Islet of Langerhans (tissue), 1 donor: ENCODE measurements at regions not wholly inside any gene's neighbourhood (a gene's known extent, or its start where the extent isn't known, plus 50 kb on each side); places are given as distances from the start of the nearest gene placed in this dataset.

ENCODE experiments used
- FAIRE-seq: peaks from one replicate; lab custom pipeline; 2011; peaks lifted over from hg19 to GRCh38; lab: Jason Lieb, UNC

DNA sequence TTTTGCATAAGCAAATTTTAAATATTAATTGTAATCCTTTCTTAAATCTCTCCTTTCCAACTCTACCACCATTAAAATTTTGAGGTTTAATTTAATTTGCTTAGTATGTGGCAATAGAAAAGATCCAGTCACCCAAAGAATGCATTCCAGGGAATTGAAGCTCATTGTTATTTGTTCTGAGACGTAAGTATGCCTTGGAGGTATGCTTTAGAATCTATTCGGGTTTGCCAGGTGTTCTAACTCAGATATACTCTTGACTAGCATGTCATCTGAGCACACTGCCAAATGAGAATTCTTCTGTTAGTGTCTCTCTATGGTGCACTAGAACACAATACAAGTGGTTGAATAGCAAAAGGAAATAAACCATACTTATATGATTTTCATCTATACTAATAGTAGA is 813.6 kb upstream of the ADGRL2 start:
- no peak for FAIRE-seq

DNA sequence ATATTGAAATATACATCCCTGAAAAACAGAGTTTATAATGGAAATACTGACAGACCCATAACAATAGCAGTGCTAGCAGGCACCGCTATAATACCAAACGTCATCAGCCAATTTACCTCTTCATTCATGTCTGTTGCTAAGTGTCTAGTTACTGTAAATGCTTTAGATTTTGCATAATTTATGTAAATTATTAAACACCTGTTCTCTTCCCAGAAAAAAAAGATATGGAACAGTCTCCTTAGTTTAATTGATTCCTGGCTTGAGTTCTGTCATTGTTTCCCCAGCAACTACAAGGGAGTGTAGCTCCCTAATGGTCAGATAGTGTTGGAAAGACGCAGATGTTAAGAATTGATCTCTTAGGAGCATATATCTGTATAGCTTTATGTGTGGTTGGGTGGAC is 817.9 kb upstream of the ADGRL2 start:
- FAIRE-seq: no peak

DNA sequence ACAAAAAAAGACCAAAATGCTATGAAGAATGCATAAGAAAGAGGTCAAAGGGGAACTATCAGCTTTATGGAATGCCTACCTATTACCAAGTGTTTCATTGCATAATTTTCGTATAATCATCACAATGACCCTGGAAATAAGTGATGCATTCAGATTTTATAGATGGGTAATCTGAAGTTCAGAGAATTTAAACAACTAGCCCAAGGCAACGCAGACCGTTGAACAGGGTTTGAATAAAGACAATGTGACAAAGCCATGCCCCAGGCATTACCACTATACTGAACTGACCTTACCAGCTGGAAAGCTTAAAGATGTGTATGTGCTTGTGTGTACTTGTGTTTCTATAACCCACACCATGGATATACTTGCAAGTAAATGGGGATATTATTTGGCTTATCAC is 827.6 kb upstream of the ADGRL2 start:
- FAIRE-seq: no peak

DNA sequence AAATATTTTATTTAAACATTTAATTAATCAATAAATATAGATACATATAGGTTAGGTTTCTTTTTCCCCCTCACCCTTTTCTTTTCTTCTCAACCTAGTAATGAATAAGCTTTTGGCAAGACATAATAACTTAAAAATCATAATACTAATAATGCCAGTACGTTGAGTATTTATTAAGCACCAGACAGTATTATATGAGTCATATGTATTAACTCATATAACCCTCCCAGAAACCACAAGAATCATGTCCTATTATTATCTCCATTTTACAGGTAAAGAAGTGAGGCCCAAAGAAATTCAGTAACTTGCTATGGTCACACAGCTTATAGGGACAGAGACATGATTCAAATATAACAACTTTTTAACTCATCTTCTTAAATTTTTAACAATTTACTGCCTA is 834.5 kb upstream of the ADGRL2 start:
- FAIRE-seq: no peak

DNA sequence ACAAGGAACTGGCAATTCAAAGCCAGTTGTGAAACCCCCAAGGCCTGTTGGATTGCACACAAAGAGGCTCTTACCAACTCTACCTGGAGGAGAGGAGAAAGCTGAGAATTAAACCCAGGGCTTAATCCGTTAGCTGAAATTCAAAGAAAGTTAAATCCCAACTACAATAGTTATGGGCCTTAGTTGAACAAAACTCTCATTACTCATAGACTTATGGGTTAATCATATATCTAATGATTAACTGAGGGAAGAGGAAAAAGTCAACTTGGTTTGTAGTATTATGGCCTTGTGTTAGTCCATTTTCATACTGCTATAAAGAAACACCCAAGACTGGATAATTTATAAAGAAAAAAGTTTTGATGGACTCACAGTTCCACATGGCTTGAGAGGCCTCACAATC is 838.2 kb upstream of the ADGRL2 start:
- no peak for FAIRE-seq

DNA sequence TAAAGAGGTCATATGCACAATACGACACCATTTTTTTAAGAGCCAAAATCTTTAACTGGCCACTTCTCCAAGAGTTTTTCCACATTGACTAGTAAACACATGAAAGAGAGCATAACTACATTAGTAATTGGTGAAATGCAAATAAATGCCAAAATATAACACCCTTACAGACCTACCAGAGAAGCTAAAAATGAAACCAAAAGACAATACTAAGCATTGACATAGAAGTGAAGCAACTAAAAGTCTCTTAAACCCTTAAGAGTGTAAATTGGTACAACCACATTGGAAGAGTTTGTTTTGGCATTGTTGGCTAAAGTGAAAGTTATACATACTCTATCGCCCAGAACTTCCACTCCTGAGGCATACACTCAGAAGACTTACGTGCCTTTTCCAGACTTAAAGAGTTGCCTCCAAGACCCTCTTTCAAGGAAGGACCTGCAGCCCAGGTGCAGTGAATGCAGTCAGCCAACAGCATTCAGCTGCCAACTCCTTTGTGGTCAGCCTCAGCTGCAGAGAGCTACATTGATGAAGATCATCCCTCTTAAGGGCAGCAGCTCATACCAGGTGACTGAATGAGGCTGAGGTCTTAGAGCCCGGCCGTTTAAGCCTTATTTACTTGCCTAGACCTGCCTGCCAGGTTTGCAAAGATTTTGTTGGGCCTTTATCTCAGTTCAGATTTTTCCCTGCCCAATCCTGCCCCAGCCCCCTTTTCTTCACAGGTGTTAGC is 839.1 kb upstream of the ADGRL2 start:
- FAIRE-seq: no peak

DNA sequence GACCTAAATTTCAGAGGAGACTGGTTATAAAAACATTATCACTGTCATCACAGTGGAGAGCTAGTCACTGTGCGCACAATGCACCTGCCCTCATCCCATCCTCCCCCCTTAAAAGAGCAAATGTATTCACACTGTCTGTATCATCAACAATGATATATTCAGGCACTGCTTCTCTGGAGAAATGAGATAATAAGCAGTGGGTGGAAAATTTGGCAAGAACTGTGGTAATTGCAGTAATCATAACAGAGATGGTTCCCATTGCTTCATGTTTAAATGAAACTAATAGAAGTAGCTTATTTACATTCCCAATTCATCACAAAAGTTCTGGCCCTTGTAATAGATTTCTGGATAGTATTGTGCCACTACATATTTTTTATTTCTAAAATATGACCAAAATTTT is 867.4 kb upstream of the ADGRL2 start:
- FAIRE-seq: no peak

DNA sequence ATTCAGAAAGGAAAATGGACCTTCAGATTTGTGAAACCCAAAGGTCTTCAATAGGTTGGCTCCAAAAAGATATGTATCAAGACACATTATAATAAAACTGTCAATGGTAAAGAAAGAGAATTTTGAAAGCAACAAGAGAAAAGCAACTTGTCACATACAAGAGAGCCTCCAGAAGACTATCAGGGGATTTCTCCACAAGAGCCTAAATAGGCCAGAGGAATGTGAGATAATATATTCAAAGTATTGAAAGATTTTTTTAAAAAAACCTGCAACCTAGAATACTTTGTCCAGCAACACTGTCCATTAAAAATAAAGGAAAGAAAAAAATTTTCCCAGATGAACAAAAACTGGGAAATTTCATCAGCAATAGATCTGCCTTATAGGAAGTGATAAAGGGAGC is 869.6 kb upstream of the ADGRL2 start:
- no peak for FAIRE-seq

DNA sequence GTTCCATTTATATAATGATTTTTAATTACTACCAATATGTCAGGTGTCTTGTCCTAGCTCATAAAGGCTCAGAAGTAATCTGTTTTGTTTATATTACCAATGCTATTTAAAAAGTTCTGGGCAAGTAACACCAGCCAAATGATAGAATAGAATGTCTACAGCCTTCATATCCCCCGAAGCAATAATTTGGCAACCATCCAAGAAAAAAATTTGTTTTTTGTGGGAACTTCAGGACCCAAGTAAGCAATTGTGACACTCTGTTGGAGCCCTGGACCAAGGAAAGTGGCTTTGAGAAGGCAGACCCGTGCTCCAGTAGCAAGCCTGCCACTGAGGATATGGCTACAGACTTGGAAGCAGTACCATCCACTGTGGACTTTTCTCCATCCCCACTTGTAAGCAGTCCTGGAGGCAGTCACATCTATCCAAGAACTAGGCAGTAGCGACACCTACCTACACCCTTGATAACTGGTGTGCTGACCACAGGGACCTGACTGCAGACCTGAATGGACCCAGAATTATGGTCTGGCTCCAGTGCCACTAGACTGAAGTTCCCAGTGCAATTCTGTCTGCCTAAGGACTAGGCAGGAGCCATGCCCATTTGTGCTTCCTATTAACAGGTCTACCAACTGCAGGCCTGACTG is 870.7 kb upstream of the ADGRL2 start:
- no peak for FAIRE-seq

DNA sequence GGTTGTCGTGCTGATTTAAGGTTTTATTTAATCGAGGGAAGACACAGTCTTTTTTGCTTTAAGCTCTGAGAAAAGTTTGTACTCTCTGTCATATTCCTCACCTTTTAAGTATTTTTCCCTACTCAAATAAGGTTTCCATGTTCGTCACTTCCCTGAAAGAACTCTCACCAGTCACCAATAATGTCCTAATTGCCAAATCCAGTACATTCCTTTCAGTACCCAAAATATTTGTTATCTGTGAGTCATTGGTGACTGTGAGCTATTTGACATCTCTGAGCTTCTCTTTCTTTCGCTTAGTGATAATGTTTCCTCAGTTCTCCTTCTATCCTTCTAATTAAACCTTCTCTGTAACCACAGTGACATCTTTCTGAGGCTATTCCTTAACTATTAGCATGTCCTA is 874.2 kb upstream of the ADGRL2 start:
- FAIRE-seq: no peak

DNA sequence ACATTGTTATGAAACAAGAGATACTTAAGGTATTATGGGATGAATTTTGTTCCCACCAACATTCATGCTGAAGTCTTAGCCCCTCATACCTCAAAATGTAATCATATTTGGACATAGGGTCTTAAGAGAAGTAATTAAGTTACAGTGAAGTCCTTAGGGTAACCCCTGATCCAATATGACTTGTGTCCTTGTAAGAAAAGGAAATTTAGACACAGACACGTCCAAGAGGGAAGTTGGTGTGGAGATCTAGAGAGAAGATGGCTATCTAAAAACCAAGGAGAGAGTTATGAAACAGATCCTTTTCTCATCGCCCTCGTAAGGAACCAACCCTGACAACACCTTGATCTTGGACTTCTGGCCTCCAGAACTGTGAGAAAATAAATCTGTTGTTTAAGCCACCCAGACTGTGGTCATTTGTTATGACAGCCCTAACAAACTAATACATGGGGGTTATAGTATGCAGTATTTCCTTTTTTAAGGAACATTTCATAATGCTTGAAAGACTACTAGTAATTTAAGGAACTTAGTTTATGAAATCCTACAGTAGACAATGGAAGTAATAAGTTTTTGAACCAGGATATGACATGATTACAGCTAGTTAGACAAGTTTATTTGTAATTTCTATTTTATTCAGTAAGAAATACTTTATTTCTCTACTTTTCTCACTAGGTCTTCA is 875.5 kb upstream of the ADGRL2 start:
- no peak for FAIRE-seq

DNA sequence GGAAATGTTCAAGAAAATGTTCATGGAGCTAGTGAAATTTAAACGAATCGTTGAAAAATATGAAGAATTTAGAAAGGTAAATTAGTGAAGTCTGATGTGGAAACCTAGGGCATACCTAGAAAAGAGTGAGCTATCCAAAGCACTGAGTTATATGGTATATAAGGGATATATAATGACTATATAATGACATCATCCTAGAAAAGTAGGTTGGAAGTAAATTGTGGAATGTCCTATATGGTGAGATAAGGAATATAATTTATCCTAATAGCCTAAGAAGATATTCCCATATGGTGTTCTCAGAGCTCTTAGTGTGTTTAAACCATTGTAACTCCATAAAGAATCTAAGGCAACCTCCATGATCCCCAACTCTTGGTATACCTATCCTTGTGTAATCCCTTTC is 876.4 kb upstream of the ADGRL2 start:
- FAIRE-seq: no peak

DNA sequence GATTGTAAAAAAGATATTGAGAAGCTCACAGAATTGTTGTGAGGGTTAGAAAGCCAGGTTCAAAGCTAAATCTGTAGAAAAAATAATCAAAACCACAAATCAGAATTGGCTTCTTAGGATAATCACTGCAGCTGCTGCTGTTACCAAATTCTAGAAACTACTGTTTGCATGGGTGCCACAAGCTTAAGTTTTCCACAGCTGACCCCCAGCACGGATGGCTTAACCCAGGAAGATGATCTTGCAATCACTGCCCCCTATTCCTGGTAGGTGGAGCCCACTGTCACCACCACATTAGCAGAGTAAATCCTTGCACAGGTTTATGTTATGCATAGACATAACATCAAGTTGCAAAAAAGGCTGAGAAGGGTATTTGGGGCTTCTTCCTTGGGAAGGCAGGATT is 877.8 kb upstream of the ADGRL2 start:
- FAIRE-seq: no peak

DNA sequence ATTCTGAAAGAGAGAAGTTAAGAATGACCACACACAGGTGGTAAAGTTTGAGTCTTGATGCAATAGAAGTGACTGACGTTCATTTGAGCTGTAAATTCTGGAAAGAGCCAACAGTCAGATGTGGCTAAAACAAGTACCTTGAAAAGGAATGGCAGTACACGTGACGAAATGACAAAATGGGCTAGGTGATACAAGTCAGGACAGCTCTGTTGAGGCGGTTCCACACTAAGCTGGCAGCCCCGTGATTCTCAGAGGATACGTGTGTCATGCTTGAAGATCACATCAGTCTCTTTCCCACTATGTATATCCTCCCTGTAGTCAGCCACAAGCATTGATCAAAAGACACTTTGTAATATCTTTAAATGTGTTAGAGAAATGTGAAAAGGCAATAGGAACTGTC is 881.3 kb upstream of the ADGRL2 start:
- no peak for FAIRE-seq

DNA sequence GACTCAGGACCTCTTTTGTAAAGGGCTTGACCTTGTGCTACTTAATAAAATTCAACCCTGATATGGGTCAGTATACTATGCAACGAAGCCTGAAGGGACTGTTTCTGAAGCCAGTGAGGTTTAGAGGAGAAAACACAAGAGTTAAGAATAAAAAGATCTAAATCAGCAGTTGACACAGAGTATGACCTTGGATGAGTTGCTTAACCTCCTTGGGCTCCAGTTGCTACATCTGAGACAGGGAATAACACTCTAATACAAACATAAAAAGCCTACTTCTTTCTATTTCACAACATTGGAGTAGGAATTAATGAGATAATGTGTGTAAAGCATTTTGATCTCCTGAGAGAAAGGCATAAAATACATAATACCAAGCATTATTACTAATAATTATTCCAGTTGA is 882.4 kb upstream of the ADGRL2 start:
- FAIRE-seq: no peak

DNA sequence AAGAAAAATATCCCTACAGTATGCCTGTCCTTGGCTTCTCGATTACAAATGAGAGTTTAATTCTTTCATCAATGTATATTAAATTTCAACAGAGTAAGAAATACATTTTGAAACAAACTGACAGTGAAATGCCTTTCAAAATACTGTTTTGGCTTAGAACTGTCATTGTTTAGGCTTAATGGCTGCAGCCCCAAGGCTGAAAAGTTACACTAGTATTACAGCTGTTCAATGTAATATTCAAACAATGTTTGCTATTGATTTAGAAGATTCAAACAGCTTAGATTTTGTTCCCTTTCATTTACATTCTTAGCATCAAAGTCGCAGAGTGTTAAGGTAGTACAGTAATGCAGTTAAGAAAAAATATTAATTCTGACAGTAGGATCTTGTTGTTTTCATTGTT is 882.9 kb upstream of the ADGRL2 start:
- FAIRE-seq: no peak

DNA sequence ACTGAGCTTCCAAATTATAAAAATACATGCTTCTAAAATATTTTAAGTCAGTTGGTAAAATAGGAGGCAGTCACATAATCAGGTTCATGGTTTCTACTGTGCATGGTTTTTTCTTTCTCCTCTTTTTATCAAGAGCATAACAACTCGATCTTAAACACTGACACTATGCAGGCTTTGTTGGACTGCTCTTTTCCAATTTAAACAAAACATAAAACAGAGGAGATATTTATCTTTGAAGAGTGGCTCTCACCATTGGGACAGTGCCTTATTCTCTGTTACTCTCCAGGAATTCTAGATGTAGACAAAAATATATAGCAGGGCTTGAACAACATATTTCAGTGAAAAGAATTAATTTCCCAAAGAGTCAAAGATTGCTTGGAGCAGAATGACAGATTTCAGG is 883.5 kb upstream of the ADGRL2 start:
- FAIRE-seq: no peak

DNA sequence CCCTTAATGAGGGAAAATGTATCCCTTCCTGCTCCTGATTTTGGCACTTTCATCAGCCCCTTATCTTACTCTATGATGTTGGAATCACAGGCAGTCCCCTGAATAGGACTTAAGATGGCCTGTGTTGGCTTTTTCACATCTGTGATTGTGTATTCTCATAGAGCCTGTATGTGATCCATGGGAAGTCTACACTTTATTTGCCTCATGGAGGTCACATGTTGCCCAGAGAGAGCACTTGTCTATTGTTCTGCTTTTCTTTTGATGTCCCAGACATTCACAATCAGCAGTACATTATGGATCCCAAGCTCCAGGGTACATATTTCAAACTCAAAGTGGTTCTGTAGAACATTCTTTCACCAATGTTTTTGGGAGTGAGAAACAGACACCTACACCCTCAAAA is 885.2 kb upstream of the ADGRL2 start:
- FAIRE-seq: no peak

DNA sequence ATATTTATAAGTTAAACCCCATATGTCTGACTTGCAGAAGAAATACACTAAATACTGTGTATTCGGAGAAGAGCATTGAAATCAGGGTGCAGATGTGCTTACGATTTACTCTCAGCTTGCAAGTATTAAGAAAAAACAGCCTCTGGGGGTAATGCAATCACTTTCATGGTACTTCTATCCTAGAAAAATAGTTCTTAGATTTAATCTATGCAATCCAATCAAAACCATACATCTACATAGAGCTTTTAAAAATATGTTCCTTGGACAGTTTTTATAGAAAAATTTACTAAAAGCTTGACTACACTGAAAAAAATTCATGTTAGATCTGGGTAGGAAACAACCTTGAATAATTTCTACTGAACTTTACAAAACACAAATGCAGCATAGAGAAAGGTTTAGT is 890.3 kb upstream of the ADGRL2 start:
- FAIRE-seq: no peak

DNA sequence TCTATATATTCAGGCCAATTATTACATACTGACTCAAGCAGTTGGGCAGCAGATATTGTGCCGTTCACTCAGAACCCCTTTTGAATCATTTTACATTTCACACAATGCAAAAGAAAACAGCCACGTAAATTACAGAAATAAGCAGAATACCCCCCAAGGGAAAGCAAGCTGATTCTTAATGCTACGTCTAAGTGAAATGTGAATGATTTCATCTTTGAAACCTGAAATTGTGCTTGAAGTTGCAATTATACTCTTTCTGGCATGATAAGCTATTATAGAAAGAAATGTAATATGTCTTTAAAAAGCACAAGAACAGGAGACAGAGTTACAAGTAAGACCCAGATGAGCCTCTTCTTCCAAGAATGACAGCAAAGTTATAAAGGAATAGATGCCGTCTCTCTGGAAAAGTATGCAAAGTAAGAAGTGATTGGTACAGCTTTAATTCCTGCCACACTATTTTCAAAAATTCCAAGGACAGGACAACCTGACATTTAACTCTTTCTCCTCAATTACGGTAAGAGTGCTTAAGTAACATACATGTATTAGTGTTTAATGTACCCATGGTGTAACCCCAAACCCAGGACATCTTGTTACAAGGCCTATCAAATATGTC is 891.5 kb upstream of the ADGRL2 start:
- FAIRE-seq: no peak

DNA sequence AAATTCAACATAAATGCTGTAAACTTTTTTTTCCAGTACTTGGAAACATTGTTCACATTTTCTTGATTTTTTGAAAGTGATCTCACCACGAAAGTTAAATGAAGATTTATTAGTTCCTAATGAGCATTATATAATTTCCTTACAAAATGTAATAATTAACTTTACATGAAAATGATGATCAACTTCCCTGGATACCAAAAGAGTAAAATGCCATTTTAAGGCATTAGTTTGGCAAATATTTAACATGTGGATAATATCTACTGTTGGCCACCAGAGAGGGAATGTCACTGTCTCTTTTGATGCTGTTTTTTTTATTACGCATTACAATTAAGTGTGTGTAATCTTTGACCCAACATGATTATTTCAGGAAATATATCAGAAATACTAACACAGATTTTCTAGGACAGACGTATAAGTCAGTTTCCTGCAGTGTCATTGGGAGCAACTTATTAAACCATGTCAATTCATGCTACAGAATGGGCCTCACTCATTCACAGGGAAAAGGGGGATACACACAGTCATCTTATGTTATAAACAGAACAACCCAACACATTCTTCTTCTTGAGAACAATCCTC is 903.9 kb upstream of the ADGRL2 start:
- no peak for FAIRE-seq

DNA sequence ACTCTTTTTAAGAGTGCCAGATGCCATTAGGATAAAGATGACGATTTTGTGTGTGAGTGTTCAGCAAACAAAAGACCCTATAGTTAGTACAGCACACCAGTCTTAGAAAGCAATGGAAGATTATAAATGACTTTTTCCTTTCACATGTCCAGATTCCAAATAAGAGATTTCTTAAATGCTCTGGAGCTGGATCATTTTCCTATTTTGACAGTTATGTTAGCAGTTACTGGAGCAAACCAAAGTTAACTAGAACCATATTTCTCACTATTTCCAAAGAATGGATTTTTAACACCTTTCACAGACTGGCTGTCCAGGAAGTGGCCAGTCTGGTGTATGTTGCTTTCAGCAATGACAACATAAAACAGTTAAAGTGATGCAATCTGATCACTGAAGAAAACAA is 905.8 kb upstream of the ADGRL2 start:
- no peak for FAIRE-seq

DNA sequence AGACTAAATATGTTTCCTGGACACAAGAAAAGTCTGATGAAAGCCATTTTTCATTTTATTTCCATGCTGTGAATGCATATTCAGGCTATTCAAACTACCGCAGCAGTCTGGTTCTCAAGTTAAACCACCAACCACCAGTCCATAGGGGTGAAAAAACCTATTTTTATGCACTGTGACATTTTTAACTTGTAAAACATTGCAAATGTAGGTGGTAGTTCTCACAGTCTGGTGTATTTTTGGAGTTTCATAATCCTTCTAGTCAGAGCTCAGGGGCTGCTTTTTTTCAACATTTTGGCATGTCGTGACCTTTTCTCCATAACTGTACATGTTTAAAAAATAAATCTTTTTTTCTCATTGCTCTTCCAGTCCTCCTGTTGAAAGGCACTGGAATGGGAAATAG is 907.6 kb upstream of the ADGRL2 start:
- no peak for FAIRE-seq
